SK-N-SH (cell line): ENCODE measurements at regions not wholly inside any gene's neighbourhood (a gene's known extent, or its start where the extent isn't known, plus 50 kb on each side); places are given as distances from the start of the nearest gene placed in this dataset.

Source experiments
- CTCF ChIA-PET: fragments of 300-600, 350-600 bp; formaldehyde crosslinking; extraction: SDS; loops from one replicate; lab custom pipeline; 2021; lab: Yijun Ruan, JAX
- POLR2A ChIA-PET: fragments of 350-600 bp; sonication (Branson Sonifier 250); formaldehyde crosslinking; extraction: SDS; loops from one replicate; lab custom pipeline; 2020; ENCODE audit warnings: antibody characterized with exemption, inconsistent platforms; lab: Yijun Ruan, JAX
- DNase-seq: peaks from one replicate; pipeline ENCODE4 v3.0.0; 2012
- H2AFZ ChIP-seq: fragments of 200-600 bp; sonication (generic); 2 replicates; pipeline ENCODE4 v1.8.1; 2016; ENCODE audit warnings: antibody characterized with exemption, mild to moderate bottlenecking, low read depth
- H3F3A ChIP-seq: fragments of 200-600 bp; sonication (generic); replicated peaks from 2 replicates; pipeline ENCODE3; 2016; ENCODE audit warnings: antibody characterized with exemption, mild to moderate bottlenecking; ENCODE audit not compliant: insufficient read depth
- H3K27ac ChIP-seq, 2 experiments: fragments of 200-500 bp in 1 of 2; fragments of 200-600 bp in 1 of 2; sonication (Bioruptor generic) in 1 of 2; sonication (generic), shearing (Covaris generic) in 1 of 2; 2 replicates each; pipeline versions ENCODE4 v1.5.1 to v1.6.1; 2014 to 2016; ENCODE audit warnings: low read depth in 2 of 2, inconsistent platforms in 1 of 2, low read length in 1 of 2, mild to moderate bottlenecking in 1 of 2, mixed read lengths in 1 of 2
- H3K27me3 ChIP-seq: fragments of 200-600 bp; sonication (generic), shearing (Covaris generic); 2 replicates; pipeline ENCODE4 v1.6.1; 2016; ENCODE audit warnings: mixed run types; ENCODE audit not compliant: insufficient read depth
- H3K36me3 ChIP-seq, 2 experiments: fragments of 200-500 bp in 1 of 2; fragments of 200-600 bp in 1 of 2; sonication (Bioruptor generic) in 1 of 2; sonication (generic) in 1 of 2; replicated peaks in 1 of 2; 2 replicates each; pipeline versions ENCODE3 to v1.5.1; 2014 to 2016; ENCODE audit warnings: low read length in 1 of 2, mild to moderate bottlenecking in 1 of 2; ENCODE audit not compliant: insufficient read depth in 2 of 2, control insufficient read depth in 1 of 2
- H3K4me1 ChIP-seq, 2 experiments: fragments of 200-500 bp in 1 of 2; fragments of 200-600 bp in 1 of 2; sonication (Bioruptor generic) in 1 of 2; sonication (generic), shearing (Covaris generic) in 1 of 2; 2 replicates each; pipeline versions ENCODE4 v1.5.1 to v1.6.1; 2014 to 2016; ENCODE audit warnings: low read depth in 1 of 2, low read length in 1 of 2, mixed run types in 1 of 2; ENCODE audit not compliant: insufficient read depth in 2 of 2, control insufficient read depth in 1 of 2
- H3K4me2 ChIP-seq: fragments of 200-600 bp; sonication (generic), shearing (Covaris generic); 2 replicates; pipeline ENCODE4 v1.6.1; 2017; ENCODE audit warnings: mixed run types
- H3K4me3 ChIP-seq, 2 experiments: fragments of 200-500 bp in 1 of 2; fragments of 200-600 bp in 1 of 2; sonication (Bioruptor generic) in 1 of 2; sonication (generic), shearing (Covaris generic) in 1 of 2; 2 replicates each; pipeline versions ENCODE4 v1.5.1 to v1.8.1; 2014 to 2016; ENCODE audit warnings: low read depth in 2 of 2, inconsistent platforms in 1 of 2, low read length in 1 of 2, mild to moderate bottlenecking in 1 of 2, mixed read lengths in 1 of 2, moderate library complexity in 1 of 2
- H3K79me2 ChIP-seq: fragments of 200-600 bp; sonication (generic); 2 replicates; pipeline ENCODE4 v1.8.1; 2017; ENCODE audit warnings: mild to moderate bottlenecking; ENCODE audit not compliant: insufficient read depth
- H3K9ac ChIP-seq: fragments of 200-600 bp; sonication (generic); 2 replicates; pipeline ENCODE4 v1.6.1; 2017; ENCODE audit warnings: mixed run types
- H3K9me2 ChIP-seq: fragments of 200-600 bp; sonication (generic); 2 replicates; pipeline ENCODE4 v1.6.1; 2017; ENCODE audit warnings: mixed run types
- H3K9me3 ChIP-seq: fragments of 200-600 bp; sonication (generic); 2 replicates; pipeline ENCODE4 v1.6.1; 2017; ENCODE audit warnings: mixed run types, mild to moderate bottlenecking, moderate library complexity
- H4K20me1 ChIP-seq: fragments of 200-600 bp; sonication (generic); 2 replicates; pipeline ENCODE4 v1.6.1; 2017; ENCODE audit warnings: mild to moderate bottlenecking, mixed run types; ENCODE audit not compliant: insufficient read depth
- CHD2 ChIP-seq: fragments of 150-350 bp; IDR thresholded peaks from 2 replicates; pipeline ENCODE4 v1.6.1; 2018; ENCODE audit warnings: low read length; ENCODE audit not compliant: partially characterized antibody
- ELF1 ChIP-seq: IDR thresholded peaks from 2 replicates; pipeline ENCODE4 v1.4.0; 2012
- EP300 ChIP-seq, 2 experiments: IDR thresholded peaks; 2 replicates each; pipeline versions ENCODE4 v1.4.0 to v1.6.1; 2012; ENCODE audit warnings: borderline replicate concordance in 1 of 2, low read depth in 1 of 2, low read length in 1 of 2
- EZH2phosphoT487 ChIP-seq: fragments of 200-600 bp; sonication (generic); IDR thresholded peaks from 2 replicates; pipeline ENCODE4 v1.6.1; 2017; ENCODE audit warnings: low read depth, mixed run types, mild to moderate bottlenecking, antibody characterized with exemption, moderate library complexity, borderline replicate concordance
- FOSL2 ChIP-seq: IDR thresholded peaks from 2 replicates; pipeline ENCODE4 v1.4.0; 2012; ENCODE audit warnings: low read depth, mild to moderate bottlenecking, moderate library complexity, borderline replicate concordance
- FOXJ3 ChIP-seq: sonication (generic); formaldehyde crosslinking; IDR thresholded peaks from 2 replicates; pipeline ENCODE4 v1.5.1; 2020; ENCODE audit warnings: mild to moderate bottlenecking, missing genetic modification reagents
- GABPA ChIP-seq: IDR thresholded peaks from 2 replicates; pipeline ENCODE4 v1.4.0; 2012; ENCODE audit warnings: low read depth, mild to moderate bottlenecking
- IRF3 ChIP-seq: fragments of 150-350 bp; IDR thresholded peaks from 2 replicates; pipeline ENCODE4 v1.6.1; 2016; ENCODE audit warnings: mild to moderate bottlenecking, low read depth, low read length
- MEF2A ChIP-seq: IDR thresholded peaks from 2 replicates; pipeline ENCODE4 v1.4.0; 2012; ENCODE audit warnings: low read depth, borderline replicate concordance
- NRF1 ChIP-seq: IDR thresholded peaks from 2 replicates; pipeline ENCODE4 v1.6.1; 2012; ENCODE audit warnings: low read depth, mild to moderate bottlenecking, low read length
- POLR2AphosphoS5 ChIP-seq: IDR thresholded peaks from 2 replicates; pipeline ENCODE4 v1.6.1; 2012; ENCODE audit warnings: low read depth, low read length
- RAD21 ChIP-seq: IDR thresholded peaks from 2 replicates; pipeline ENCODE4 v1.6.1; 2012; ENCODE audit warnings: mild to moderate bottlenecking, low read length
- SIN3A ChIP-seq: IDR thresholded peaks from 2 replicates; pipeline ENCODE4 v1.6.1; 2012; ENCODE audit warnings: low read depth, mild to moderate bottlenecking, low read length, moderate library complexity, borderline replicate concordance
- SMC3 ChIP-seq: IDR thresholded peaks from 2 replicates; pipeline ENCODE4 v1.6.1; 2012; ENCODE audit warnings: low read depth, low read length, improper control_type of control experiment
- TAF1 ChIP-seq: IDR thresholded peaks from 2 replicates; pipeline ENCODE4 v1.6.1; 2012; ENCODE audit warnings: low read depth, mild to moderate bottlenecking, low read length, moderate library complexity, borderline replicate concordance
- USF1 ChIP-seq: IDR thresholded peaks from 2 replicates; pipeline ENCODE4 v1.4.0; 2012; ENCODE audit warnings: low read depth, borderline replicate concordance
- USF2 ChIP-seq: fragments of 150-350 bp; IDR thresholded peaks from 2 replicates; pipeline ENCODE4 v1.6.1; 2017; ENCODE audit warnings: antibody characterized with exemption, low read length, low read depth, borderline replicate concordance
- YY1 ChIP-seq: IDR thresholded peaks from 2 replicates; pipeline ENCODE4 v1.4.0; 2012; ENCODE audit warnings: low read depth, mild to moderate bottlenecking
- WGBS: methylation state at CpG from one replicate; pipeline ENCODE4 v1.1.6; 2017; ENCODE audit warnings: low lambda C conversion rate; 5-methylcytosine and 5-hydroxymethylcytosine counted together
- TF ChIP-seq, protein P1 (sequence below): IDR thresholded peaks from 2 replicates; pipeline ENCODE4; 2012
- TF ChIP-seq, protein P2 (sequence below): IDR thresholded peaks from 2 replicates; pipeline ENCODE4 v1.4.0; 2012; ENCODE audit warnings: low read depth
- TF ChIP-seq, protein P3 (sequence below): fragments of 200-600 bp; sonication (generic); IDR thresholded peaks from 2 replicates; pipeline ENCODE4 v1.6.1; 2017; ENCODE audit warnings: antibody characterized with exemption, mild to moderate bottlenecking, moderate library complexity

GRCh38 chr6:134602123-134602522, 284.2 kb upstream of the SGK1 start:
- no peaks in the 10 kb centered on the region for H3K27me3 ChIP-seq
- ChIA-PET POLR2A (no interaction called here), CTCF (no interaction called here)
- DNase-seq: no peak
- H2AFZ ChIP-seq: no peak overlapping the region
- no peak overlapping the region for H3K4me3 ChIP-seq
- H3F3A ChIP-seq: no peaks in the 10 kb centered on the region
- no peaks in the 10 kb centered on the region for H3K36me3 ChIP-seq
- no peaks in the 10 kb centered on the region for H3K9me2 ChIP-seq
- H3K27ac ChIP-seq: no peak overlapping the region
- no peaks in the 10 kb centered on the region for H3K9me3 ChIP-seq
- no peaks in the 10 kb centered on the region for H4K20me1 ChIP-seq
- 88% methylated on average over 1 of the region's 1 CpG for WGBS
- no peak overlapping the region for H3K9ac ChIP-seq
- H3K79me2 ChIP-seq: no peaks in the 10 kb centered on the region
- no peak for TF ChIP-seq CHD2
- TF ChIP-seq GABPA: no peak
- no peak for TF ChIP-seq USF2
- no peak for TF ChIP-seq TAF1
- H3K4me2 ChIP-seq: no peak overlapping the region
- no peaks in the 10 kb centered on the region for H3K4me1 ChIP-seq

DNA sequence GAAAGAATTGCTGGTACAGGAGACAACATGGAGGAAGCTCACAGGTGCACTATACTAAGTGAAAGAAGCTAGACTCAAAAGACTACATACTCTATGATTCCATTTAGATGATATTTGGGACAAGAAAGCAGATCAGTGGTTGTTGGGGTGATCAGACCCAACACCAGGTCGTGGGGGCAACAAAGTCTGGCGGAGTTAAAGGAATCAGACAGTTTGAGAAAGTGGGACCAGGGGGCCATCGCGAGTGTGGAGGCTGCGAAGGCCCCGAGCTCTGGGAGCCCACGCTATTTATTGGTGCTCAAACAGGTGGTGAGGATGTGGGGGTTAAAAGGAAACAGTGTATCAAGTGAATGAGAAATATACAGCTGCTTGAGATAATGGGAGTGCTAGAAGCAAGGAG, 282.8 kb upstream of the SGK1 start:
- Histone ChIP-seq H3K4me3 (no peak overlapping the region), H3K27ac (no peak overlapping the region), H4K20me1 (no peaks in the 10 kb centered on the region), H2AFZ (no peak overlapping the region), H3F3A (no peaks in the 10 kb centered on the region), H3K4me1 (no peaks in the 10 kb centered on the region), H3K9ac (no peak overlapping the region), H3K27me3 (no peaks in the 10 kb centered on the region), H3K9me3 (no peaks in the 10 kb centered on the region), H3K9me2 (no peaks in the 10 kb centered on the region), H3K36me3 (no peaks in the 10 kb centered on the region), H3K79me2 (no peaks in the 10 kb centered on the region), H3K4me2 (no peak overlapping the region)
- CTCF ChIA-PET: interaction anchor here (1.0 to 1.4 kb wide), 2 partner anchors 10 to 223 kb away, joined by 3 read pairs; no protein-coding TSS in a partner anchor
- WGBS: 63% methylated on average over 7 of the region's 7 CpGs
- DNase-seq: no peak
- TF ChIP-seq MEF2A: no peak
- no peak for TF ChIP-seq EP300 (IDR thresholded peaks at IDR 0.05; ENCODE audit: borderline replicate concordance in 1 of 2, low read depth in 1 of 2, low read length in 1 of 2)
- no peak for TF ChIP-seq NRF1
- TF ChIP-seq SMC3: no peak
- no peak for TF ChIP-seq ELF1
- TF ChIP-seq IRF3: no peak
- TF ChIP-seq YY1: no peak
- TF ChIP-seq USF1: no peak
- no peak for TF ChIP-seq FOXJ3 (CRISPR knock-in tag)
- TF ChIP-seq CHD2: no peak
- no peak for TF ChIP-seq SIN3A
- no peak for TF ChIP-seq RAD21
- TF ChIP-seq, protein P1, sequence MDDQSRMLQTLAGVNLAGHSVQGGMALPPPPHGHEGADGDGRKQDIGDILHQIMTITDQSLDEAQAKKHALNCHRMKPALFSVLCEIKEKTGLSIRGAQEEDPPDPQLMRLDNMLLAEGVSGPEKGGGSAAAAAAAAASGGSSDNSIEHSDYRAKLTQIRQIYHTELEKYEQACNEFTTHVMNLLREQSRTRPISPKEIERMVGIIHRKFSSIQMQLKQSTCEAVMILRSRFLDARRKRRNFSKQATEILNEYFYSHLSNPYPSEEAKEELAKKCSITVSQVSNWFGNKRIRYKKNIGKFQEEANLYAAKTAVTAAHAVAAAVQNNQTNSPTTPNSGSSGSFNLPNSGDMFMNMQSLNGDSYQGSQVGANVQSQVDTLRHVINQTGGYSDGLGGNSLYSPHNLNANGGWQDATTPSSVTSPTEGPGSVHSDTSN: no peak
- TF ChIP-seq POLR2AphosphoS5: no peak
- no peak for TF ChIP-seq USF2
- TF ChIP-seq EZH2phosphoT487: no peak
- TF ChIP-seq, protein P2, sequence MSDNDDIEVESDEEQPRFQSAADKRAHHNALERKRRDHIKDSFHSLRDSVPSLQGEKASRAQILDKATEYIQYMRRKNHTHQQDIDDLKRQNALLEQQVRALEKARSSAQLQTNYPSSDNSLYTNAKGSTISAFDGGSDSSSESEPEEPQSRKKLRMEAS: no peak
- TF ChIP-seq, protein P3, sequence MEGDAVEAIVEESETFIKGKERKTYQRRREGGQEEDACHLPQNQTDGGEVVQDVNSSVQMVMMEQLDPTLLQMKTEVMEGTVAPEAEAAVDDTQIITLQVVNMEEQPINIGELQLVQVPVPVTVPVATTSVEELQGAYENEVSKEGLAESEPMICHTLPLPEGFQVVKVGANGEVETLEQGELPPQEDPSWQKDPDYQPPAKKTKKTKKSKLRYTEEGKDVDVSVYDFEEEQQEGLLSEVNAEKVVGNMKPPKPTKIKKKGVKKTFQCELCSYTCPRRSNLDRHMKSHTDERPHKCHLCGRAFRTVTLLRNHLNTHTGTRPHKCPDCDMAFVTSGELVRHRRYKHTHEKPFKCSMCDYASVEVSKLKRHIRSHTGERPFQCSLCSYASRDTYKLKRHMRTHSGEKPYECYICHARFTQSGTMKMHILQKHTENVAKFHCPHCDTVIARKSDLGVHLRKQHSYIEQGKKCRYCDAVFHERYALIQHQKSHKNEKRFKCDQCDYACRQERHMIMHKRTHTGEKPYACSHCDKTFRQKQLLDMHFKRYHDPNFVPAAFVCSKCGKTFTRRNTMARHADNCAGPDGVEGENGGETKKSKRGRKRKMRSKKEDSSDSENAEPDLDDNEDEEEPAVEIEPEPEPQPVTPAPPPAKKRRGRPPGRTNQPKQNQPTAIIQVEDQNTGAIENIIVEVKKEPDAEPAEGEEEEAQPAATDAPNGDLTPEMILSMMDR: no peak
- no peak for TF ChIP-seq GABPA
- no peak for TF ChIP-seq FOSL2
- POLR2A ChIA-PET: no interaction called here
